ENCODE measurements at regions not wholly inside any gene's neighbourhood (a gene's known extent, or its start where the extent isn't known, plus 50 kb on each side); places are given as distances from the start of the nearest gene placed in this dataset.

DNA sequence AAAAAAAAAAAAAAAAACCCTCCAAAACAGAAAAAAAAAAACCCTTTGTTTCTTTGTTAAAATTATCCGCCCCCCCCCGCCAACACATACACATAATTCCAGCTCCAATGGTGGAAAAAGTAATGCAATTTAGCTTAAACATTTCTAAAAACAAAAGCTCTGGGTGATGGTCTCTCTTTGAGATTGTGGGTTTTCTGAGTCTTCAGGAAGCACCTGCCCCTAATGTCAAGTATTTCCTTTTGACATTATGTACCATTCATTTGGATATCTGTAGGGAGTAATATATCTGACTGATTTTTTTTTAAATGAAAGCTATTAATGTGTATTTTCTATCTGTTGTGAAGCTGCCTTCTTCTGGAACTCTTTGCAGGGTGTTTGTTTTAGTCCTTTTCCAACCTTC is 389.7 kb downstream of the TAF11L14 start:
- no peak overlapping the region for H3K4me3 ChIP-seq (ENCODE audit: low read depth, low read length)
- H3K36me3 ChIP-seq (ENCODE audit: control insufficient read depth, insufficient read depth, low read length), result no peaks in the 10 kb centered on the region
- TF ChIP-seq, protein P1, sequence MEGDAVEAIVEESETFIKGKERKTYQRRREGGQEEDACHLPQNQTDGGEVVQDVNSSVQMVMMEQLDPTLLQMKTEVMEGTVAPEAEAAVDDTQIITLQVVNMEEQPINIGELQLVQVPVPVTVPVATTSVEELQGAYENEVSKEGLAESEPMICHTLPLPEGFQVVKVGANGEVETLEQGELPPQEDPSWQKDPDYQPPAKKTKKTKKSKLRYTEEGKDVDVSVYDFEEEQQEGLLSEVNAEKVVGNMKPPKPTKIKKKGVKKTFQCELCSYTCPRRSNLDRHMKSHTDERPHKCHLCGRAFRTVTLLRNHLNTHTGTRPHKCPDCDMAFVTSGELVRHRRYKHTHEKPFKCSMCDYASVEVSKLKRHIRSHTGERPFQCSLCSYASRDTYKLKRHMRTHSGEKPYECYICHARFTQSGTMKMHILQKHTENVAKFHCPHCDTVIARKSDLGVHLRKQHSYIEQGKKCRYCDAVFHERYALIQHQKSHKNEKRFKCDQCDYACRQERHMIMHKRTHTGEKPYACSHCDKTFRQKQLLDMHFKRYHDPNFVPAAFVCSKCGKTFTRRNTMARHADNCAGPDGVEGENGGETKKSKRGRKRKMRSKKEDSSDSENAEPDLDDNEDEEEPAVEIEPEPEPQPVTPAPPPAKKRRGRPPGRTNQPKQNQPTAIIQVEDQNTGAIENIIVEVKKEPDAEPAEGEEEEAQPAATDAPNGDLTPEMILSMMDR (IDR thresholded peaks at IDR 0.05; ENCODE audit: insufficient read depth, low read length, poor library complexity, severe bottlenecking), result no peak
- DNase-seq (ENCODE audit: low read depth), result no peak
- H3K27me3 ChIP-seq (ENCODE audit: control insufficient read depth, insufficient read depth, low read length), result no peaks in the 10 kb centered on the region

DNA sequence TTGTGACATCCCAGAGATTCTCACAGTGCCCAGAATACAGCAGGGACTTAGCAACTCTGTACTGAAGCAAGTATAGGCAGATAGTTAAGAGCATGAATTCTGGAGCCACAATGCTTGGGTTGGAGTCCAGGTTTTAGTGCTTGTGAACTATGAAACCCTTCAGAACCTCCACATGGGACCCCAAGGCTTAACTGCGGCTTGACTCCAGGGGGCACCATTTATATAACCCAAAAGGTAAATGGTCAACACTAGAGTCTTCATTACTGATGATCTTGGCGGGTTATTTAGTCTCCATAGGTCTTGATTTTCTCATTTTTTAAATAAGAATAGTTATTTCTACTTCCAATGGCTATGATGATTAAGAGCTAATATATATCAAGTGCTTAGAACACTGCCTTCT is 390.3 kb downstream of the TAF11L14 start:
- TF ChIP-seq, protein P1 (IDR thresholded peaks at IDR 0.05; ENCODE audit: insufficient read depth, low read length, poor library complexity, severe bottlenecking), result no peak
- DNase-seq (ENCODE audit: low read depth), result no peak
- H3K4me3 ChIP-seq (ENCODE audit: low read depth, low read length), result no peak overlapping the region
- H3K36me3 ChIP-seq (ENCODE audit: control insufficient read depth, insufficient read depth, low read length), result no peaks in the 10 kb centered on the region
- H3K27me3 ChIP-seq (ENCODE audit: control insufficient read depth, insufficient read depth, low read length), result no peaks in the 10 kb centered on the region

- Histone ChIP-seq H3K27me3 (ENCODE audit: control insufficient read depth, insufficient read depth, low read length) (no peaks in the 10 kb centered on the region), H3K4me3 (ENCODE audit: low read depth, low read length) (no peak overlapping the region), H3K36me3 (ENCODE audit: control insufficient read depth, insufficient read depth, low read length) (no peaks in the 10 kb centered on the region)
- no peak for DNase-seq (ENCODE audit: low read depth)
- TF ChIP-seq, protein P1 (IDR thresholded peaks at IDR 0.05; ENCODE audit: insufficient read depth, low read length, poor library complexity, severe bottlenecking), result no peak
Observed at GRCh38 chr5:18027241-18027867, 393.1 kb downstream of the TAF11L14 start.

DNA sequence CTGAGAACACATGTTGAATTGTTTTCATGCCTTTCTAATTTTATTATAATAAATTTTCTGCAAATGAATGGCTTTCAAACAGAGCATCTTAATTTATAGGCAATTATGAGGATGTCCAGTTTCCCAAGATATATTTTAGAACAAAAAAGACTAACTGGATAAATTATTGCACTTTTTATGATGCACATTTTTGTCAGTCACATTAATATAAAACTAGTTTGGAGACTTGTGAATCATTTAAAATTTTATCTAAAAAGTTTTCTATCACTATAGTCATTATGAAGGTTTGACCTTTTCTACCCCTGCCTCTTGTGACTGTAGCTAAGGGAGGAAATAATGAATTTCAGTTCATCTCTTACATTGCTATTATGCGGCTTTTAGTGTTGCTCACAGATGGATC is 393.8 kb downstream of the TAF11L14 start:
- H3K36me3 ChIP-seq (ENCODE audit: control insufficient read depth, insufficient read depth, low read length), result no peaks in the 10 kb centered on the region
- H3K27me3 ChIP-seq (ENCODE audit: control insufficient read depth, insufficient read depth, low read length), result no peaks in the 10 kb centered on the region
- H3K4me3 ChIP-seq (ENCODE audit: low read depth, low read length), result no peak overlapping the region
- no peak for DNase-seq (ENCODE audit: low read depth)
- TF ChIP-seq, protein P1 (IDR thresholded peaks at IDR 0.05; ENCODE audit: insufficient read depth, low read length, poor library complexity, severe bottlenecking), result no peak

DNA sequence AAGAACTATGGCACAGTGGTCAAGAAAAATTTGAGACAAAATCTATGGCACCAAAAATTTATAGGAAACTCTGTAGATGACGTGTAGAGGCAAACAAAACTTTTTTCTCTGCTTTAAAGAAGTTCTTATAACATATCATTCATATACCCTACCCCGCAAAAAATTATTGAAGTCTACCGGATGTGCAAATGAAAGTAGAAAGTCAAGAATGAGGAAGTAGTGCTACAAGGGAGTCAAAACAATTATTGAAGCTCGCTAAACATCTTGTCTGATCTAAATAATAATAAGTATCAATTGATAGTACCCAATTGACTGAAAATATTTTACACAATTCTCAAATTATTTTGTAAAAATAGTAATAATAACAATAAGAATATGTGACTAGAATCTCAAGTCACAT is 398.5 kb downstream of the TAF11L14 start:
- TF ChIP-seq, protein P1 (IDR thresholded peaks at IDR 0.05; ENCODE audit: insufficient read depth, low read length, poor library complexity, severe bottlenecking), result no peak
- Histone ChIP-seq H3K4me3 (ENCODE audit: low read depth, low read length) (no peak overlapping the region), H3K36me3 (ENCODE audit: control insufficient read depth, insufficient read depth, low read length) (no peaks in the 10 kb centered on the region), H3K27me3 (ENCODE audit: control insufficient read depth, insufficient read depth, low read length) (no peaks in the 10 kb centered on the region)
- no peak for DNase-seq (ENCODE audit: low read depth)

- Histone ChIP-seq H3K4me3 (ENCODE audit: low read depth, low read length) (no peak overlapping the region), H3K27me3 (ENCODE audit: control insufficient read depth, insufficient read depth, low read length) (no peaks in the 10 kb centered on the region), H3K36me3 (ENCODE audit: control insufficient read depth, insufficient read depth, low read length) (no peaks in the 10 kb centered on the region)
- TF ChIP-seq, protein P1 (IDR thresholded peaks at IDR 0.05; ENCODE audit: insufficient read depth, low read length, poor library complexity, severe bottlenecking), result no peak
- no peak for DNase-seq (ENCODE audit: low read depth)
Observed at GRCh38 chr5:18036531-18036930, 402.3 kb downstream of the TAF11L14 start.

Measured in kidney epithelial cell (primary cell).